ENCODE measurements at regions not wholly inside any gene's neighbourhood (a gene's known extent, or its start where the extent isn't known, plus 50 kb on each side); places are given as distances from the start of the nearest gene placed in this dataset.

GRCh38 chr2:145332210-145332898 is 812.4 kb upstream of the ZEB2 start:
- H3F3A ChIP-seq (replicated peaks; ENCODE audit: low read depth), result no peaks in the 10 kb centered on the region
- Mint-ChIP-seq H3K27me3 (ENCODE audit: insufficient read depth, low read depth, poor library complexity) (no peaks in the 10 kb centered on the region), H3K4me3 (no peak overlapping the region), H3K9me3 (no peaks in the 10 kb centered on the region), H3K27ac (peak overlapping the region; percentile 16; the same call in 1 of the 2 replicates), H3K36me3 (ENCODE audit: low read depth) (no peaks in the 10 kb centered on the region), H3K4me1 (peaks cover 8% of the 10 kb centered on the region; the same call in 2 of the 3 replicates)
- no peaks in the 10 kb centered on the region; the same call in 1 of the 2 replicates for H3K9me2 ChIP-seq (ENCODE audit: insufficient read depth)
- TF ChIP-seq ZNF331 (CRISPR knock-in tag; IDR thresholded peaks at IDR 0.05; ENCODE audit: low read depth) (no peak), ETS1 (IDR thresholded peaks at IDR 0.05) (no peak), CTCF (conservative IDR thresholded peaks at IDR 0.05; ENCODE audit: low read depth in 2 of 2) (no peak), POLR2AphosphoS5 (IDR thresholded peaks at IDR 0.05; ENCODE audit: low read depth) (no peak), ZNF114 (CRISPR knock-in tag; IDR thresholded peaks at IDR 0.05) (no peak), NANOG (IDR thresholded peaks at IDR 0.05; ENCODE audit: borderline replicate concordance) (no peak), STAT1 (IDR thresholded peaks at IDR 0.05; ENCODE audit: unreplicated experiment) (no peak), CREB1 (CRISPR knock-in tag; IDR thresholded peaks at IDR 0.05; ENCODE audit: low read depth) (no peak), JUNB (IDR thresholded peaks at IDR 0.05; ENCODE audit: unreplicated experiment) (no peak), EZH2phosphoT487 (IDR thresholded peaks at IDR 0.05; ENCODE audit: unreplicated experiment) (no peak), EZH2 (IDR thresholded peaks at IDR 0.05; ENCODE audit: low read depth, unreplicated experiment) (no peak)
- TF ChIP-seq, protein P1, sequence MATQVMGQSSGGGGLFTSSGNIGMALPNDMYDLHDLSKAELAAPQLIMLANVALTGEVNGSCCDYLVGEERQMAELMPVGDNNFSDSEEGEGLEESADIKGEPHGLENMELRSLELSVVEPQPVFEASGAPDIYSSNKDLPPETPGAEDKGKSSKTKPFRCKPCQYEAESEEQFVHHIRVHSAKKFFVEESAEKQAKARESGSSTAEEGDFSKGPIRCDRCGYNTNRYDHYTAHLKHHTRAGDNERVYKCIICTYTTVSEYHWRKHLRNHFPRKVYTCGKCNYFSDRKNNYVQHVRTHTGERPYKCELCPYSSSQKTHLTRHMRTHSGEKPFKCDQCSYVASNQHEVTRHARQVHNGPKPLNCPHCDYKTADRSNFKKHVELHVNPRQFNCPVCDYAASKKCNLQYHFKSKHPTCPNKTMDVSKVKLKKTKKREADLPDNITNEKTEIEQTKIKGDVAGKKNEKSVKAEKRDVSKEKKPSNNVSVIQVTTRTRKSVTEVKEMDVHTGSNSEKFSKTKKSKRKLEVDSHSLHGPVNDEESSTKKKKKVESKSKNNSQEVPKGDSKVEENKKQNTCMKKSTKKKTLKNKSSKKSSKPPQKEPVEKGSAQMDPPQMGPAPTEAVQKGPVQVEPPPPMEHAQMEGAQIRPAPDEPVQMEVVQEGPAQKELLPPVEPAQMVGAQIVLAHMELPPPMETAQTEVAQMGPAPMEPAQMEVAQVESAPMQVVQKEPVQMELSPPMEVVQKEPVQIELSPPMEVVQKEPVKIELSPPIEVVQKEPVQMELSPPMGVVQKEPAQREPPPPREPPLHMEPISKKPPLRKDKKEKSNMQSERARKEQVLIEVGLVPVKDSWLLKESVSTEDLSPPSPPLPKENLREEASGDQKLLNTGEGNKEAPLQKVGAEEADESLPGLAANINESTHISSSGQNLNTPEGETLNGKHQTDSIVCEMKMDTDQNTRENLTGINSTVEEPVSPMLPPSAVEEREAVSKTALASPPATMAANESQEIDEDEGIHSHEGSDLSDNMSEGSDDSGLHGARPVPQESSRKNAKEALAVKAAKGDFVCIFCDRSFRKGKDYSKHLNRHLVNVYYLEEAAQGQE (IDR thresholded peaks at IDR 0.05; ENCODE audit: unreplicated experiment), result no peak
- TF ChIP-seq, protein P2, sequence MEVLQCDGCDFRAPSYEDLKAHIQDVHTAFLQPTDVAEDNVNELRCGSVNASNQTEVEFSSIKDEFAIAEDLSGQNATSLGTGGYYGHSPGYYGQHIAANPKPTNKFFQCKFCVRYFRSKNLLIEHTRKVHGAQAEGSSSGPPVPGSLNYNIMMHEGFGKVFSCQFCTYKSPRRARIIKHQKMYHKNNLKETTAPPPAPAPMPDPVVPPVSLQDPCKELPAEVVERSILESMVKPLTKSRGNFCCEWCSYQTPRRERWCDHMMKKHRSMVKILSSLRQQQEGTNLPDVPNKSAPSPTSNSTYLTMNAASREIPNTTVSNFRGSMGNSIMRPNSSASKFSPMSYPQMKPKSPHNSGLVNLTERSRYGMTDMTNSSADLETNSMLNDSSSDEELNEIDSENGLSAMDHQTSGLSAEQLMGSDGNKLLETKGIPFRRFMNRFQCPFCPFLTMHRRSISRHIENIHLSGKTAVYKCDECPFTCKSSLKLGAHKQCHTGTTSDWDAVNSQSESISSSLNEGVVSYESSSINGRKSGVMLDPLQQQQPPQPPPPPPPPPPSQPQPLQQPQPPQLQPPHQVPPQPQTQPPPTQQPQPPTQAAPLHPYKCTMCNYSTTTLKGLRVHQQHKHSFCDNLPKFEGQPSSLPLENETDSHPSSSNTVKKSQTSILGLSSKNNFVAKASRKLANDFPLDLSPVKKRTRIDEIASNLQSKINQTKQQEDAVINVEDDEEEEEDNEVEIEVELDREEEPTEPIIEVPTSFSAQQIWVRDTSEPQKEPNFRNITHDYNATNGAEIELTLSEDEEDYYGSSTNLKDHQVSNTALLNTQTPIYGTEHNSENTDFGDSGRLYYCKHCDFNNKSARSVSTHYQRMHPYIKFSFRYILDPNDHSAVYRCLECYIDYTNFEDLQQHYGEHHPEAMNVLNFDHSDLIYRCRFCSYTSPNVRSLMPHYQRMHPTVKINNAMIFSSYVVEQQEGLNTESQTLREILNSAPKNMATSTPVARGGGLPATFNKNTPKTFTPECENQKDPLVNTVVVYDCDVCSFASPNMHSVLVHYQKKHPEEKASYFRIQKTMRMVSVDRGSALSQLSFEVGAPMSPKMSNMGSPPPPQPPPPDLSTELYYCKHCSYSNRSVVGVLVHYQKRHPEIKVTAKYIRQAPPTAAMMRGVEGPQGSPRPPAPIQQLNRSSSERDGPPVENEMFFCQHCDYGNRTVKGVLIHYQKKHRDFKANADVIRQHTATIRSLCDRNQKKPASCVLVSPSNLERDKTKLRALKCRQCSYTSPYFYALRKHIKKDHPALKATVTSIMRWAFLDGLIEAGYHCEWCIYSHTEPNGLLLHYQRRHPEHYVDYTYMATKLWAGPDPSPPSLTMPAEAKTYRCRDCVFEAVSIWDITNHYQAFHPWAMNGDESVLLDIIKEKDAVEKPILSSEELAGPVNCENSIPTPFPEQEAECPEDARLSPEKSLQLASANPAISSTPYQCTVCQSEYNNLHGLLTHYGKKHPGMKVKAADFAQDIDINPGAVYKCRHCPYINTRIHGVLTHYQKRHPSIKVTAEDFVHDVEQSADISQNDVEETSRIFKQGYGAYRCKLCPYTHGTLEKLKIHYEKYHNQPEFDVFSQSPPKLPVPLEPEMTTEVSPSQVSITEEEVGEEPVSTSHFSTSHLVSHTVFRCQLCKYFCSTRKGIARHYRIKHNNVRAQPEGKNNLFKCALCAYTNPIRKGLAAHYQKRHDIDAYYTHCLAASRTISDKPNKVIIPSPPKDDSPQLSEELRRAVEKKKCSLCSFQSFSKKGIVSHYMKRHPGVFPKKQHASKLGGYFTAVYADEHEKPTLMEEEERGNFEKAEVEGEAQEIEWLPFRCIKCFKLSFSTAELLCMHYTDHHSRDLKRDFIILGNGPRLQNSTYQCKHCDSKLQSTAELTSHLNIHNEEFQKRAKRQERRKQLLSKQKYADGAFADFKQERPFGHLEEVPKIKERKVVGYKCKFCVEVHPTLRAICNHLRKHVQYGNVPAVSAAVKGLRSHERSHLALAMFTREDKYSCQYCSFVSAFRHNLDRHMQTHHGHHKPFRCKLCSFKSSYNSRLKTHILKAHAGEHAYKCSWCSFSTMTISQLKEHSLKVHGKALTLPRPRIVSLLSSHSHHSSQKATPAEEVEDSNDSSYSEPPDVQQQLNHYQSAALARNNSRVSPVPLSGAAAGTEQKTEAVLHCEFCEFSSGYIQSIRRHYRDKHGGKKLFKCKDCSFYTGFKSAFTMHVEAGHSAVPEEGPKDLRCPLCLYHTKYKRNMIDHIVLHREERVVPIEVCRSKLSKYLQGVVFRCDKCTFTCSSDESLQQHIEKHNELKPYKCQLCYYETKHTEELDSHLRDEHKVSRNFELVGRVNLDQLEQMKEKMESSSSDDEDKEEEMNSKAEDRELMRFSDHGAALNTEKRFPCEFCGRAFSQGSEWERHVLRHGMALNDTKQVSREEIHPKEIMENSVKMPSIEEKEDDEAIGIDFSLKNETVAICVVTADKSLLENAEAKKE (CRISPR knock-in tag; IDR thresholded peaks at IDR 0.05), result no peak
- no peaks in the 10 kb centered on the region for H3K36me3 ChIP-seq (ENCODE audit: insufficient read depth)
- H2AFZ ChIP-seq, result no peak overlapping the region
- ATAC-seq (no peak; the same call in 2 of the 3 replicates), DNase-seq (ENCODE audit: low spot score) (no peak)
- H3K27me3 ChIP-seq (ENCODE audit: insufficient read depth), result no peaks in the 10 kb centered on the region
- H3K79me2 ChIP-seq (replicated peaks; ENCODE audit: insufficient read depth), result no peaks in the 10 kb centered on the region
- no peak overlapping the region for H3K4me2 ChIP-seq
- H3K4me3 ChIP-seq, result no peak overlapping the region
- no peaks in the 10 kb centered on the region for H3K4me1 ChIP-seq (ENCODE audit: insufficient read depth)
- H4K20me1 ChIP-seq (replicated peaks; ENCODE audit: insufficient read depth), result no peaks in the 10 kb centered on the region
- H3K27ac ChIP-seq (ENCODE audit: low read depth), result no peak overlapping the region

Data from GM23338 (cell line).